Choroid plexus epithelial cell (primary cell): ENCODE measurements at regions not wholly inside any gene's neighbourhood (a gene's known extent, or its start where the extent isn't known, plus 50 kb on each side); places are given as distances from the start of the nearest gene placed in this dataset.

Source experiments
- DNase-seq: peaks from one replicate; pipeline ENCODE4 v3.0.0-alpha.2; 2010; ENCODE audit warnings: low read depth
- H3K4me3 ChIP-seq: 2 replicates; pipeline ENCODE4 v1.5.1; 2011; ENCODE audit warnings: low read depth, mild to moderate bottlenecking, control low read depth, low read length, moderate library complexity
- TF ChIP-seq, protein P1 (sequence below): conservative IDR thresholded peaks from 2 replicates; pipeline ENCODE4 v1.5.1; 2011; ENCODE audit warnings: low read depth, mild to moderate bottlenecking, control low read depth, inconsistent platforms, low read length, moderate library complexity

DNA sequence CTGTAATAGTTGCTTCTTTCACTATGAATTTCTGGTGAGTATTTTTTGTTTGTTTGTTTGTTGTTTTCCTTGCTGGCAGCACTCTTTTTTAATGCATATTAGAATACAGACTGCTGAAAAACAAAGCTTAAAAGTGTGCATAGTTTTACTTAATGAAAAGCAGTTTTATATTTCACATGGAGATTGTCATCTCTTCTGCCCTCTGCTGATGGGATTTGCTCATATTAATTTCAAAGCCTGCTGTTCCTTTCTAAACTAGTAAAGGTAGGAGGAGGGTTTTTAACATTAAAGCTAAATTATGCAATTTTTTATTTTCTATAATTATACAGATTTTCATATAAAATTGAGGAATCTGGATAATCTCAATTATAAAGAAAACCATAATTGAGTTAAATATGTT, 692.6 kb upstream of the SLITRK1 start:
- H3K4me3 ChIP-seq = no peak overlapping the region
- TF ChIP-seq, protein P1, sequence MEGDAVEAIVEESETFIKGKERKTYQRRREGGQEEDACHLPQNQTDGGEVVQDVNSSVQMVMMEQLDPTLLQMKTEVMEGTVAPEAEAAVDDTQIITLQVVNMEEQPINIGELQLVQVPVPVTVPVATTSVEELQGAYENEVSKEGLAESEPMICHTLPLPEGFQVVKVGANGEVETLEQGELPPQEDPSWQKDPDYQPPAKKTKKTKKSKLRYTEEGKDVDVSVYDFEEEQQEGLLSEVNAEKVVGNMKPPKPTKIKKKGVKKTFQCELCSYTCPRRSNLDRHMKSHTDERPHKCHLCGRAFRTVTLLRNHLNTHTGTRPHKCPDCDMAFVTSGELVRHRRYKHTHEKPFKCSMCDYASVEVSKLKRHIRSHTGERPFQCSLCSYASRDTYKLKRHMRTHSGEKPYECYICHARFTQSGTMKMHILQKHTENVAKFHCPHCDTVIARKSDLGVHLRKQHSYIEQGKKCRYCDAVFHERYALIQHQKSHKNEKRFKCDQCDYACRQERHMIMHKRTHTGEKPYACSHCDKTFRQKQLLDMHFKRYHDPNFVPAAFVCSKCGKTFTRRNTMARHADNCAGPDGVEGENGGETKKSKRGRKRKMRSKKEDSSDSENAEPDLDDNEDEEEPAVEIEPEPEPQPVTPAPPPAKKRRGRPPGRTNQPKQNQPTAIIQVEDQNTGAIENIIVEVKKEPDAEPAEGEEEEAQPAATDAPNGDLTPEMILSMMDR = peak; percentile 55
- peak; percentile 54 for DNase-seq

DNA sequence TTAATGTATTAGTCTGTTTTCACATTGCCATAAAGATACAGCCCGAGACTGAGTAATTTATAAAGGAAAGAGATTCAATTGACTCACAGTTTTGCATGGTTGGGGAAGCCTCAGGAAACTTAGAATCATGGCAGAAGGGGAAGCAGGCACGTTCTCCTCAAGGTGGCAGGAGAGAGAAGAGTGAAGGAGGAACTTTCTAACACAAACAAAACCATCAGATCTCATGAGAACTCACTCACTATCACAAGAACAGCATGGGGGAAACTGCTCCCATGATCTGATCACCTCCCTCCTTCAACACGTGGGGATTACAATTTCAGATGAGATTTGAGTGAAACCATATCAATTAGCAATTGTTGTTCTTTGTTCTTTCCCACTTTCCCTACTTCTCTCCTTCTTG, 689.0 kb upstream of the SLITRK1 start:
- DNase-seq = no peak
- TF ChIP-seq, protein P1 = peak; percentile 19
- H3K4me3 ChIP-seq = no peak overlapping the region

DNA sequence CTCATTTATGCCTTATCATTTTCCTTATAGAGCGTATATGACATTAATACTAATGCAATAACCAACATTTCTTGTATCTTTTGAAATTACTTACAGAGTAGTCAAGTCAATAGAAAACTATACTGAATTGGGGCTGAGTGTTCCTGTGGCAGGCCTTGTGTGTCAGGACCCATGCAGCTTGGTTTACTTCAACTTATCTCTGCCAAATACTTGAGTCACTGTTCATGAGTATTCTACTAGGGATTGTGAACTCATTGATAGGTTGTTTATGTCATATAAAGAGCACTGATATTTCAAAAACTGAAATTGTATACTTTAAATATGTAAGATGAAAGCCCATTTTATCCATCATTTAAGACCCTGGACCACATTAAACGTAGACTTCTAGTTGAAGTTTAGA, 688.6 kb upstream of the SLITRK1 start:
- DNase-seq = peak; percentile 18
- TF ChIP-seq, protein P1 = no peak
- no peak overlapping the region for H3K4me3 ChIP-seq

DNA sequence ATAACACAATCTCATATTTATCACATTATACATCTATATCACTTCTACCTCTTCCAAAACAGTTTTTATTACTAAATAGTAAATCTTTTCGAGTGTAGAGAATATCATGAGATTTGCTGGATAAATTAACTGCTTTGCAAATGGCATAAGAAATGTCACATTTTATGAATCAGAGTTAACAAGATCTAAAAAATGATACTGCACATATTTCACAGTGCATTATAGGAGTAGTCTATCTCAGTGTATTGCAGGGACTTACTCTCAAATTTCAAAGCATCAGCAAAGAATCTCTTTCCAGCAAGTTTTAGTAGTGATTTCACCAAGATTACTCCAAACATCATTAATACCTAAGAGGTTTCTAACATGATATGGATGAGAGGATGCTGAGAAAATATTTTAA, 687.1 kb upstream of the SLITRK1 start:
- no peak overlapping the region for H3K4me3 ChIP-seq
- DNase-seq = no peak
- TF ChIP-seq, protein P1 = no peak

DNA sequence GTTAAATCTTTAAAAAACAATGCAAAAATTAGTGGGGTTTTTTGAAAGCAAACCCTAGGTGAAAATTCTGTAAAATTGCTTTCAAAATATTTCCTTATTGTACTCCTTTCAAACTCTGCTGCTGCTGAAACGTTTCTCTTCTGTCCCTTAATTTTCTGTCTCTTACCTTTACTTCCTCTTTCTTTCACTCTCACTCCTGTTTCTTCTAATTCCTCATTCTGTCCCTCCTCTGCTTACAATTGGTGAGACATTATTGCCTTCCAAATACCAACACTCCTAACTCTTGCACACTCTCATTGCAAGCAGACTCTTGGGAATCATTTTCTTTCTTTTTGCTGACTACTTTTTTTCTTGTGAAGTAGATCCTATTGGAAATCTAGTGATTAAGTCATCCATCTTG, 685.6 kb upstream of the SLITRK1 start:
- no peak for DNase-seq
- H3K4me3 ChIP-seq = no peak overlapping the region
- TF ChIP-seq, protein P1 = no peak

DNA sequence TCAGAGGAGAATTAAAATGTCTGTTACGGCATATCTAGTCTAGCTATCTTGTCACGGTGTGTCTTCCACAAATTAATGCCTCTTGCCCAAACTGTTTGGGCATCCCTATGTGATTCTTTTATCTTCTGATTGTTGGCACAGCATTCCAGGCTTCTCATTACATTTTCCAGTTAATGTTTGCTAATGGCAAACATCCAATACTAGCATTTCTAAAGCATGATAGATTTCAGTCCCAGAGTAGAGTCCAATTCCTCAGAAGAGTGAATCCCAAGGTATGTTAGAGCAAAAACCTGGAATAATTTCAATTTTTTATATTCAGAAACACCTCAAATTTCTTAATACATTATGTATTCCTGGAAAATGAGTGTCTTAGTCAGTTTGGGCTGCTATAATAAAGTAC, 684.5 kb upstream of the SLITRK1 start:
- DNase-seq = no peak
- TF ChIP-seq, protein P1 = no peak
- H3K4me3 ChIP-seq = no peak overlapping the region

DNA sequence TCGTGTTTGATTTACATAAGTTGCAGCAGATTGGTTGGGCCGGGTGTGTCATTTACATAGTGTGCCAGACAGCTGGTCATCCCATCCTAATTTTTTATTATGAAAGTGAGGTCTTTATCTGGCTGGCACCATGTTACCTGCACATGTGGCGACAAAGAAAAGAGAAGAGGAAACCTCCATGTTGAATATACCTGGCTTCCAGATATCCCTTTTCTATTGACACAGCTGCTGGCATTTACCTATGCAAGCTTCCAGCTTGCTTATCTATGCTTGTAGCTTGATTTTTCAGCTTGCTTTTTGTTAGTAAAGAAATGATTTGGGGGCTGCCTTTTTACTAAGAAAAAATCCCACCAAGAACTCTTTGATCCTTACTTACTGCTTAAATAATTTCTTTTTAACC, 681.3 kb upstream of the SLITRK1 start:
- TF ChIP-seq, protein P1 = no peak
- no peak for DNase-seq

More for the DNA sequence above, 681.3 kb upstream of the SLITRK1 start:
- no peak overlapping the region for H3K4me3 ChIP-seq
